IMR-90 (cell line): ENCODE measurements at regions not wholly inside any gene's neighbourhood (a gene's known extent, or its start where the extent isn't known, plus 50 kb on each side); places are given as distances from the start of the nearest gene placed in this dataset.

Experiments used
- ATAC-seq: fragments of 200-7000 bp; cut with Tn5 transposase; 2 replicates; pipeline ENCODE4 v1.9.1; 2020; ENCODE audit warnings: low read depth, mild to moderate bottlenecking, moderate library complexity
- BruUV-seq: library from RNA; stranded (reverse); fragments of 400-500 nt; replicated peaks from 2 replicates; lab custom pipeline; 2021; lab: Mats Ljungman, UMichigan
- CTCF ChIA-PET: fragments of 300-600 bp; formaldehyde crosslinking; extraction: SDS; loops from one replicate; lab custom pipeline; 2021; ENCODE audit warnings: antibody characterized with exemption; lab: Yijun Ruan, JAX
- POLR2A ChIA-PET: fragments of 300-600 bp; sonication (Branson Sonifier 250); formaldehyde crosslinking; loops from one replicate; lab custom pipeline; 2022; ENCODE audit warnings: antibody characterized with exemption; ENCODE audit not compliant: unreplicated experiment; lab: Charles Lee
- DNase-seq: peaks from one replicate; pipeline ENCODE4 v3.0.0; 2013
- H2AFZ ChIP-seq: replicated peaks from 2 replicates; pipeline ENCODE3; 2013; ENCODE audit warnings: low read length, mild to moderate bottlenecking; ENCODE audit not compliant: poor library complexity
- H2AK5ac ChIP-seq: 2 replicates; pipeline ENCODE4 v1.6.1; 2013; ENCODE audit warnings: low read depth, low read length, inconsistent platforms
- H2AK9ac ChIP-seq: replicated peaks from 2 replicates; pipeline ENCODE3; 2013; ENCODE audit warnings: mild to moderate bottlenecking, low read depth, low read length, moderate library complexity; ENCODE audit not compliant: poor library complexity
- H2BK120ac ChIP-seq: 2 replicates; pipeline ENCODE4 v1.6.1; 2013; ENCODE audit warnings: low read depth, low read length, inconsistent platforms
- H2BK15ac ChIP-seq: 3 replicates; pipeline ENCODE4 v1.6.1; 2013; ENCODE audit warnings: low read depth, low read length, inconsistent platforms
- H2BK20ac ChIP-seq: 2 replicates; pipeline ENCODE4 v1.6.1; 2013; ENCODE audit warnings: low read depth, mild to moderate bottlenecking, inconsistent platforms, low read length, moderate library complexity
- H2BK5ac ChIP-seq: 2 replicates; pipeline ENCODE4 v1.6.1; 2013; ENCODE audit warnings: mild to moderate bottlenecking, low read depth, low read length, inconsistent platforms; ENCODE audit not compliant: poor library complexity, severe bottlenecking
- H3K14ac ChIP-seq: replicated peaks from 2 replicates; pipeline ENCODE4 v1.6.1; 2013; ENCODE audit warnings: low read depth, low read length, inconsistent platforms
- H3K18ac ChIP-seq: 2 replicates; pipeline ENCODE4 v1.6.1; 2013; ENCODE audit warnings: low read depth, low read length, control low read depth
- H3K23ac ChIP-seq: 2 replicates; pipeline ENCODE4 v1.6.1; 2013; ENCODE audit warnings: low read depth, low read length, inconsistent platforms
- H3K27ac ChIP-seq: 2 replicates; pipeline ENCODE4 v1.5.1; 2013; ENCODE audit warnings: mild to moderate bottlenecking, control low read depth, low read length; ENCODE audit not compliant: insufficient read depth
- H3K27me3 ChIP-seq: 2 replicates; pipeline ENCODE4 v1.6.1; 2013; ENCODE audit warnings: low read length; ENCODE audit not compliant: control insufficient read depth, insufficient read depth
- H3K36me3 ChIP-seq: 2 replicates; pipeline ENCODE4 v1.6.1; 2013; ENCODE audit warnings: low read length, mixed read lengths; ENCODE audit not compliant: control insufficient read depth, insufficient read depth
- H3K4ac ChIP-seq: 2 replicates; pipeline ENCODE4 v1.6.1; 2013; ENCODE audit warnings: low read depth, low read length, inconsistent platforms
- H3K4me1 ChIP-seq: 2 replicates; pipeline ENCODE4 v1.6.1; 2013; ENCODE audit warnings: low read length, mixed read lengths; ENCODE audit not compliant: control insufficient read depth, insufficient read depth
- H3K4me2 ChIP-seq: 2 replicates; pipeline ENCODE4 v1.6.1; 2013; ENCODE audit warnings: low read depth, mild to moderate bottlenecking, control low read depth, low read length, moderate library complexity
- H3K4me3 ChIP-seq: 2 replicates; pipeline ENCODE4 v1.5.1; 2013; ENCODE audit warnings: low read depth, mild to moderate bottlenecking, control low read depth, low read length, moderate library complexity; ENCODE audit not compliant: insufficient read depth
- H3K56ac ChIP-seq: 2 replicates; pipeline ENCODE4 v1.6.1; 2013; ENCODE audit warnings: low read length, inconsistent platforms; ENCODE audit not compliant: insufficient read depth; ENCODE audit errors: extremely low read depth
- H3K79me1 ChIP-seq, 2 experiments: 2 replicates each; pipeline ENCODE4 v1.6.1; 2013; ENCODE audit warnings: low read length in 2 of 2, inconsistent platforms in 1 of 2, low read depth in 1 of 2
- H3K9ac ChIP-seq: 2 replicates; pipeline ENCODE4 v1.6.1; 2013; ENCODE audit warnings: low read depth, low read length, control low read depth
- H3K9me1 ChIP-seq: 2 replicates; pipeline ENCODE4 v1.6.1; 2013; ENCODE audit warnings: low read length, inconsistent platforms; ENCODE audit not compliant: insufficient read depth
- H3K9me3 ChIP-seq: 2 replicates; pipeline ENCODE4 v1.6.1; 2013; ENCODE audit warnings: low read length; ENCODE audit not compliant: control insufficient read depth, insufficient read depth
- H4K20me1 ChIP-seq: 2 replicates; pipeline ENCODE4 v1.6.1; 2013; ENCODE audit warnings: low read length, inconsistent platforms; ENCODE audit not compliant: insufficient read depth
- H4K5ac ChIP-seq: 2 replicates; pipeline ENCODE4 v1.6.1; 2013; ENCODE audit warnings: mild to moderate bottlenecking, low read depth, low read length, control low read depth
- H4K8ac ChIP-seq, 2 experiments: 2 replicates each; pipeline ENCODE4 v1.6.1; 2013; ENCODE audit warnings: low read depth in 2 of 2, low read length in 2 of 2, control low read depth in 1 of 2, inconsistent platforms in 1 of 2
- H4K91ac ChIP-seq: 2 replicates; pipeline ENCODE4 v1.6.1; 2013; ENCODE audit warnings: low read depth, low read length, inconsistent platforms; ENCODE audit not compliant: insufficient read depth
- MAFK ChIP-seq: IDR thresholded peaks from 2 replicates; pipeline ENCODE4 v1.6.1; 2012; ENCODE audit warnings: low read depth, low read length, improper control_type of control experiment
- RCOR1 ChIP-seq: IDR thresholded peaks from 2 replicates; pipeline ENCODE4 v1.6.1; 2012; ENCODE audit warnings: mild to moderate bottlenecking, low read length, improper control_type of control experiment; ENCODE audit not compliant: insufficient replicate concordance
- SMC3 ChIP-seq: fragments of 150-350 bp; IDR thresholded peaks from 2 replicates; pipeline ENCODE4 v1.6.1; 2016; ENCODE audit warnings: low read depth, mild to moderate bottlenecking, antibody characterized with exemption, low read length, moderate library complexity
- WGBS, 2 experiments: methylation state at CpG; one replicate each; pipeline versions ENCODE4 v1.1.5 to v1.1.7; 2013; ENCODE audit warnings: missing lambda C conversion rate in 2 of 2; ENCODE audit not compliant: insufficient read length in 1 of 2; ENCODE audit errors: extremely low coverage in 2 of 2; 5-methylcytosine and 5-hydroxymethylcytosine counted together
- dilution Hi-C: fragments of 300-500 bp; cut with HindIII; formaldehyde crosslinking; loops from one replicate; pipeline ENCODE4 v1.14.3; 2018; ENCODE audit warnings: low sequenced_read_pairs; ENCODE audit not compliant: unreplicated experiment
- in situ Hi-C: fragments of 300-500 bp; cut with MboI; formaldehyde crosslinking; loops from 3 replicates; pipeline ENCODE4 v1.14.3; 2019; ENCODE audit warnings: low sequenced_read_pairs, inconsistent platforms, mixed read lengths
- intact Hi-C: fragments of 100-400 bp; cut with micrococcal nuclease; formaldehyde crosslinking; loops from 2 replicates; pipeline ENCODE4 v1.10.0; 2022

DNA sequence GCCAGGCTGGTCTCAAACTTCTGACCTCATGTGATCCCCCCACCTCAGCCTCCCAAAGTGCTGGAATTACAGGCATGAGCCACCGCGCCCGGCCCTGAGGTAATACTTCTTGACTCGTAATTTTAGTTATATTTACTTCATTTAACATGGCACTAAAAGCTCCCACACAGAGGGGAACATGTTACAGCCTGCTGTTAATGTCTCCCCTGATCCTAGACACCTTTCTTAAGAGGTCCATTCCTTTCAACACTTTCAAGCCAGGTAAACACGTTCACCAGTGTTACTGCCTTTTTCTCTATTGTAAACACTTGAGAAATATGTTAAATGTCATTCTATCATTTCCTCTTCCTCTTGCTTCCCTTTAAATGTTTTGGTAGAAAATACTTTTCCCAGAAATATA lies 161.4 kb downstream of the METTL4 start:
- no peak for ATAC-seq
- Histone ChIP-seq H4K8ac (peak overlapping the region in 1 of 2 experiments; percentile 52; a peak in 1 of 4 replicates), H3K23ac (peak overlapping the region; percentile 82; the same call in 1 of the 2 replicates), H2BK120ac (peak overlapping the region; percentile 65; the same call in 1 of the 2 replicates), H3K27me3 (no peaks in the 10 kb centered on the region), H3K14ac (no peak overlapping the region), H3K18ac (0 out of 2 replicates have a peak overlapping the region, but pooled peaks have one; percentile 43), H2BK20ac (peak overlapping the region; percentile 88), H4K91ac (no peak overlapping the region; the same call in 1 of the 2 replicates), H3K9me1 (peaks cover 6% of the 10 kb centered on the region), H3K79me1 (peaks cover 0 to 4% of the 10 kb centered on the region in 2 experiments; a peak in 1 of 4 replicates), H3K4ac (peak overlapping the region; percentile 50; the same call in 1 of the 2 replicates), H3K4me1 (peaks cover 5% of the 10 kb centered on the region), H3K9me3 (no peaks in the 10 kb centered on the region), H4K5ac (no peak overlapping the region), H3K36me3 (no peaks in the 10 kb centered on the region), H3K9ac (no peak overlapping the region), H3K27ac (no peak overlapping the region), H2BK5ac (no peak overlapping the region), H3K56ac (no peak overlapping the region), H2AK9ac (no peak overlapping the region), H2AK5ac (0 out of 2 replicates have a peak overlapping the region, but pooled peaks have one; percentile 23), H4K20me1 (no peaks in the 10 kb centered on the region), H2BK15ac (peak overlapping the region; percentile 85; the same call in 1 of the 3 replicates), H3K4me3 (no peak overlapping the region), H2AFZ (no peak overlapping the region), H3K4me2 (no peak overlapping the region)
- intact Hi-C loops (no loop called here), in situ Hi-C loops (no loop called here), dilution Hi-C loops (no loop called here)
- TF ChIP-seq RCOR1 (no peak), MAFK (no peak), SMC3 (no peak)
- CTCF ChIA-PET, result no interaction called here
- no CpG with 5 or more reads among the region's 5 CpGs for WGBS, 2 experiments
- no TSS peak for BruUV-seq
- POLR2A ChIA-PET, result no interaction called here
- DNase-seq, result no peak
